ENCODE measurements at regions not wholly inside any gene's neighbourhood (a gene's known extent, or its start where the extent isn't known, plus 50 kb on each side); places are given as distances from the start of the nearest gene placed in this dataset.

DNA sequence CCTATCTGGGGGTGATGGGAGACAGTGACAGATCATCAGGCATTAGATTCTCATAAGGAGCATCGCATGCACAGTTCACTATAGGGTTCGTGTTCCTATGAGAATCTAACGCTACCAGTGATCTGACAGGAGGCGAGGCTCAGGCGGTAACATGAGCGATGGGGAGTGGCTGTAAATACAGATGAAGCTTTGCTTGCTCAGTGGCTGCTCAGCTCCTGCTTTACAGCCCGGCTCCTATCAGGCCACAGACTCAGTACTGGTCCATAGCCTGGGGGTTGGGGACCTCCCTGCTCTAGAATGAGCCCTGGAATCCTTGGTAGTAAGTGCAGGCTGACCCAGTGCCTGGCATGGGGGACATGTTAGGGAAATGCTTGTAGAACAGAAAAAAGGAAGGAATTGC lies 426.0 kb downstream of the TYW1 start:
- no peak for DNase-seq (ENCODE audit: low spot score)

DNA sequence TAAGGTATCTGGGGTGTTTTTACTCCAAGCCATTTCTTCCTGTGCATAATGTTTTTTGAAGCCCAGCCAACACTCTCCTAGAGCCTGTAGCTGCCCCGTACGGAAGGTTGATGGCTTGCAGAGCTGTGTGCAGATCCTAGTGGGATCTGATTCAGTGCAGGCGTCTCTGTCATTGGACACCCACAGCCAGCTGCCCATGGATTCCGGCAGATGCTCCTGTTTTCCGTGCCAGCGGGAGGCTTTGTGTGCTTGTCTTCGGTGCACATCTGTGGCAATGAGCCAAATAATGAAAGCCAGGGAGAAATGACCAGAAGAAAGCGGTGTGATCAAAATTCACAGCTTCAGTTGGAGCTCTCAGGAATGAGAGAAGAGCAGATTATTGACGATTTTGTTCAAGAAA lies 426.4 kb downstream of the TYW1 start:
- DNase-seq (ENCODE audit: low spot score) = no peak

DNA sequence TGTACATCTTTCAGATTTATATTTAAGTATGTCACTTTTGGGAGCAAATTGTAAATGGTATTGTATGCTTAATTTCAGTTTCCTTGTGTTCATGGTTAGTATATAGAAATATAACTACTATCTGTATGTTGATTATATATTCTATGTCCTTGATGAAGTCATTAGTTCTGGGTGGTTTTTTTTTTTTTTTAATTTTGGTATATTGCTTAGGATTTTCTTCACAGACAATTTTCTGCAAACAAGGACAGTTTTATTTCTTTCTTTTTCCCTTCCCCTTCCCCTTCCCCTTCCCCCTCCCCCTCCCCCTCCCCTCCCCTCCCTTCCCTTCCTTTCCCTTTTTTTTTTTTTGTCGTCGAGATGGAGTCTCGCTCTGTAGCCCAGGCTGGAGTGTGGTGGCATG lies 430.0 kb downstream of the TYW1 start:
- no peak for DNase-seq (ENCODE audit: low spot score)

DNA sequence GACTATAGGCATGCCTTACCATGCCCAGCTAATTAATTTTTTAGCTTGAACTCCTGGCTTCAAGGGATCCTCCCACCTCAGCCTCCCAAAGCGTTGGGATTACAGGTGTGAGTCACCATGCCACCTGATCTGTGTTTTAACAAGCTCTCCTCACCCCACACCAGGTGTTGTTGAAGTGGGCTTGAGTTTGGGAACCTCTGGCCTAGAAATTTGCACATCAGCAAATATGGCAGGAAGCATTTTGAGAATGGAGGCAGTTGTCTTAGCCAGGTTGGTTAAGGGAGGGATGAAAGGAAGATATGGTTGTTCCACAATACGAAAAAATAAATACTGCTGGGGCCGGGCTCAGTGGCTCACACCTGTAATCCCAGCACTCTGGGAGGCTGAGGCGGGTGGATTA lies 433.1 kb downstream of the TYW1 start:
- no peak for DNase-seq (ENCODE audit: low spot score)

DNA sequence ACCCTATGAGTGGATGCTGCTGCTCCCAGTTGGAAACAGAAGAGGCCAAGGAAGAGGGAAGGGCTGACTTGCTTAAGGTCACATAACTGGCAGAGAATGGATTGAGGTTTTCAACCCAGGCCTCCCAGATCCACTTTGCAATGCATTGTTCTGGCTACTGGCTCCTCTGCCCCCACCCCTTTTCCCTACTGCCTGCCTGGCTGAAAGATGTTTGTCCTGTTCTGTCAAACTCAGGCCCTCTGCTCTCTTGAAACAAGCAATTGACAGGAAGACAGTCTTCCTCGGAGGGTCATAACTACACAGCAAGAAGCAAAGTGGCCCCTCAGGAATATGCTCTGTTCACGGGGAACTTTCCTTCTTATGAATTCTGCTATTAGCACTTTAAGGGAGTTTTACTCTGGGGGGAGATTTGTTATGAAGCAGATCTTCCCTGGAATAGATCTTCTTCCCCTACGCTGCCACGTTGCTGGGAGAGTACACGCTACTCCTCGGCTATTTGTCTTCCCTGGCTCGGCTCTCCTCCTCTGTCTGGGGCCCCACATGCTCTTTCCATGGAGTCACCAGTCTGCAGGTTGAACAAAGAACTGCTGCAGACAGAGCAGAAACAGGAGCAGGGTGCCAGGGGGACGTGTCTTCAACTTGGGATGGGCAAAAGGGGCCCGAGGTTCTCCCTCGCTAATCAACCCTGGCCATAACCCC lies 436.1 kb downstream of the TYW1 start:
- no peak for DNase-seq (ENCODE audit: low spot score)

DNA sequence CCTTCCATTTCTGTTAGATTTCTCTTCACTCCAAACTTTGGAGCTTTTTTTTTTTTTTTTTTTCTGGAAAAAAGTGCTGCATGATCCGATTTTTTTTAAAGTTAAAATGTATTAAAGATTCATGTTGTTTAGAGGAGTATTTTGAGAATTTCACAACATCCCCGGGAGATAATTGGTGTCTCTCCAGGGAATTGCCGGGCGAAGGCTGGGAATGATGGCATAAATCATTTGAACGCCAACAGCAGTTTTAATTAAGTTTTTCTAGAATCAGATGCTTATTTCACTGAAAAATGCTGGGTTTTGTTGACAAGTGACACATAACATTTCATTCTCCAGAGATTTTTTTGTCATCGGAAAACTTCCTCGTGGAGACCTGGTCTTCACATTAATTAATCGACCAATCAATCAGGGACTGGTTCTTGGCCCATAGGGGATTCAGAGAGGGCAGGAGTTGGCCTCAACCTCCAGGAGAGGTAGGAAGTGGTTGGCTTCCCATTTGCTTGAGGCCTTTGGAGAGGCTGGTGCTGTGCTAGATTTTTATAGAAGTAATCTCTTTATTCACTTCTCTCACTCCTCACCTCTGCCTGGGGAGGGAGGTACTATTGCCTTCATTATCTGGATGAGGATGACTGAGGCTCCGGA lies 439.4 kb downstream of the TYW1 start:
- no peak for DNase-seq (ENCODE audit: low spot score)

DNA sequence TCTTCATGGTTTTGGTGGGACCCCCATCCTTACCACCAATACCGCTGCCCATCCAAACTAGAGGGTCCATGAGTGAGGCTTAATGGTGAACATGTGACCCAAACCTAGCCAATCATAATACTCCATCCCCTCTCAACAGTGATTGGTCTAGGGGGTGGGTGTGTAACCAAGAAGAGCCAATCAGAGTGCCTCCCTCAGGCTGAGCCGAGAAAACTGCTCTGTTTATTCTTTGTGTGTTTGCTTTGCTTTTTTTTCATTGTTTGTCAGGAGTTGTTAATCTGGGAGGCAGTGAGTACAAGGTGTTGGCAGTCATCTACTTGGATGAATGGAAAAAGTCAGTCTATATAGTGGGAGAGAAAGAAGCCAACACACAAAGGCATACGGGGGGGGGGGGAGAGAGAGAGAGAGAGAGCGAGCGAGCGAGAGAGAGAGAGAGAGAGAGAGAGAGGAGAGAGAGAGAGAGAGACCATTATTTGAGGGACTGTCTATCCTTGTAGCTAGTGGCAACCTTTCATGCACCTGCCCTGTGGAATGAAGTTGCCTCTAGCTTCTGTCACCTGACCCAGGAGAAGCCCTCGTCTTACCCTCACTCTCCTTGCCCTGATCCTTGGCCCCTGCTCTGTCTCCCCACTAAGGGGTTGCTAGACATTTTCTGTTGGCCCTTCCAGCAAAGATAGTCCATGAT lies 441.7 kb downstream of the TYW1 start:
- no peak for DNase-seq (ENCODE audit: low spot score)

DNA sequence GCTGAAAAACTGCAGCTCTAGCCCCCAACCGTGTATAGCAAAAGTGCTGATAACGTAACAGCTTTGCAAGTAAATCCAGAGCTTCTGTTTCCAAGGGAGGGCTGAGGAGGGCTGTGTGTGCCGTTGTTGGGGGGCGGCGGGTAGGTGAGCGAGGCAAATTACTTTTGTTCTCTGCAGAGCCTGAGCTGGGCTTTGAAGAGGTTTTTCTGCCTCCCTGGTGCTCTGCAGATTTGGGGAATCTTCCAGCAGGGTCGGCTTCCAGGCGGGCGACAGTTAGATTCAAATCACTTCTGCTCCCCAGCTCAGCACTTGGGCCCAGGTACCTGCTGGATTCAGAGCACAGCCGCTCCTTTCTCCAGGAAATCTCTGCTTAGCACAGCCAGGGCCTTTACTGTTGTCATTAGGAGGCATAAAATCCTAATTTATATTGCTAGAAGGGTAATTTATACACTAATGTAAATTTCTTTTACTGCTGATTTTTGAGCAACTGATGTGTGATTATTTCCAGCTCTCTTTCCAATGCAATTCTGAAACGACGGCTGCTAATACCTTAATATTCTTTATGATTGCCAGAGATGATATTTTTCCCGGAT lies 442.4 kb downstream of the TYW1 start:
- no peak for DNase-seq (ENCODE audit: low spot score)

DNA sequence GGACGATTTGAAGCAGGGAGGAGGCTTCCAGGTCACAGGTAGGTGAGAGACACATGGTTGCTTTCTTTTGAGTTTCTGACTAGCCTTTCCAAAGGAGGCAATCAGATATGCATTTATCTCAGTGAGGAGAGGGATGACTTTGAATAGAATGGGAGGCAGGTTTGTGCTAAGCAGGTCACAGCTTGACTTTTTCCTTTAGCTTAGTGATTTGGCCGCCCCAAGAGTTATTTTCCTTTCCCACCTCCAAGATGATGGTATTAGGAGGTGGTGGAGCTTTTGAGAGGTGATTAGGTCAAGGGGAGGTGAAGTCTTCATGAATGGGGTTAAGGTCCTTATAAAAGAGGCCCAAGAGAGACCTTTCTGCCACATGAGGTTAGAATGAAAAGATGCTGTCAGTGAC lies 443.7 kb downstream of the TYW1 start:
- DNase-seq (ENCODE audit: low spot score) = no peak

DNA sequence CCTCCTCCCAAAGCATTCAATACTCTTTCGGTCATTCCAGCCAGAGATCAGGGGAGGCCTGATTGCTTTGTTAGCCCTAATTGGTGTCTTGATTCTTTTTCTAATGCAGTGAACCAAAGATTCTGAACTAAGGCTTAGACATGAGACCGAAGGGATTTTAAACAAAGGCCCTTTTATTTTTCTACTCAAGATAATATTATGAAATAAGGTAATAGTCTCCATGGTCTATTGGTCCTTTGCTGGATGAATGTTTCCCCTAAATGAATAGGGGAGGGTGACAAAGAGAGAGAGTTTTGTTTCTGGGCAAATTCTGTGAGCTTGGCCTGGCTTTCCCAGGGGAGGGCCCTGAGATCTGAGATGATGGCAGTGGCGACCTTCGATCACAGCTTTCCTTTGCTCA lies 449.1 kb downstream of the TYW1 start:
- DNase-seq (ENCODE audit: low spot score) = no peak

DNA sequence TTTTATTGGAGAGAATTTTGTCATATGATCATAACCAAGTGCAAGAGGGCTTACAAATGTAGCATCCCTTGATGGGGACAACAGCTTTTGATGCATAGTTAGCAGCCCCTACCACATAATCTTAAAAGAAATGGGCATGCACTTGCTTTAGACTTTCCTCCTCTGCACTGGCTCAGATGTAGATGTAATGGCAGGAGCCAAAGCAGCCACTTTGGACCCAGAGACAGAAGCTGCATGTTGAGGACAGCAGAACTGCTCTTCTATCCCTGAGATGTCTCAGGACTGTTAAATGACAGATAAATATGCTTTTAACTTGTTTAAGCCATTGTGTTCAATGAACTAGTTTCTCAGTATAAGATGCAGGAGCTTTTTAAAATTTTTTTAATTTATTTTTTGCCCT lies 450.7 kb downstream of the TYW1 start:
- no peak for DNase-seq (ENCODE audit: low spot score)

DNA sequence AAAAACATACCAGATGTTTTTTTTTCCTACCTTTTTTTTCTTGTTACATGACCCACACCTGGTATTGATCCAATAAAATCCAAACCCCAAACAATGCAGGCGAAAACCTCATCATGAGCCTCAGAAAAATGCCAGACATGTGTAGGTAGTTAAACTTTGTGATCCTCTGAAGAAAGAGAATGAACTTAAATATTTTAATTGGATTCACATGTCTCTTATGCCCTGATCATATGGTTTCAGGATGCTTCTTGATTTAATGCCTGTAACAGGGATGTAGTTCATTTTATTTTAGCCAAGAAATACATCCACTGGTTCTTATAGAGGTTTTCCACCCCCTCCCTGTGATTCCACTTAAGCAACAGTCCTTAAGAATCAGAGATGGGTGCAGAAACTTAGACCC lies 451.6 kb downstream of the TYW1 start:
- no peak for DNase-seq (ENCODE audit: low spot score)

DNA sequence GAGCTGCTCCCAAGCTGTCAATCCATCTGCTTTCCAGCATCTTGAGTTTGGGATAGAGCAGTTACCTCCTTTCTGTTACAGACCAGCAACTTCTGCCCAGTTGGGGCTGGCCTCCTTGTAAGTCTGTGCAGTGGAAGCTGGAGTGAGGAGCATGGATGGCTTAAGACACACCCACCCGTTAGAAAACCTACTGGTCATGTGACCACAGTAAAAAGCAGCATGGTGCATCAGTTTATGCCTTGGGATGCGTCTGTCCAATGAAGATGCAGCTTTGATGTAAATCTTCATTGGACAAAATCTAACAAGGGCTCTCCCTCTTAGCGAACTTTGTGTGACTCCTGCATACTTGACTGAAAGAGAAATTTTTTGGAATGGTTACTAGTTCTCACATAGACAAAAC lies 453.5 kb downstream of the TYW1 start:
- DNase-seq (ENCODE audit: low spot score) = no peak

DNA sequence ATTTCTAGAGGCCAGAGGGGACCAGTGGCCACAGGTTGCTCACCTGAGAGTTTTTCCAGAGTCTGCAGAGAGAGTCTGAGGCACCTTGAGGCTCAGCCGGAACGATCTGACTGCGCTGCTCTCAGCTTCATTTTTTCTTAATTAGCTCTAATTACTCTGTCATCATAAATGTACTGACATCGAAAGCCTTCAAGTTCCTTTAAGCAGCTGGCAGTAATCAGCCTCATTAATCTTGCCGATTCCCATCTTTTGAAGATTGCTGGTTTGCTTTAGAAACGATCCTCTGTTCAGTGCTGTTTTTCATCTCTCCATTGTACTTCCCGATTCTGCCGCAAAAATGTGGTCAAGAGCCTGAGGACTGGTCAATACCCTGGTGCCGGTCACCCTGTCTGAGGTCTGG lies 454.7 kb downstream of the TYW1 start:
- no peak for DNase-seq (ENCODE audit: low spot score)

DNA sequence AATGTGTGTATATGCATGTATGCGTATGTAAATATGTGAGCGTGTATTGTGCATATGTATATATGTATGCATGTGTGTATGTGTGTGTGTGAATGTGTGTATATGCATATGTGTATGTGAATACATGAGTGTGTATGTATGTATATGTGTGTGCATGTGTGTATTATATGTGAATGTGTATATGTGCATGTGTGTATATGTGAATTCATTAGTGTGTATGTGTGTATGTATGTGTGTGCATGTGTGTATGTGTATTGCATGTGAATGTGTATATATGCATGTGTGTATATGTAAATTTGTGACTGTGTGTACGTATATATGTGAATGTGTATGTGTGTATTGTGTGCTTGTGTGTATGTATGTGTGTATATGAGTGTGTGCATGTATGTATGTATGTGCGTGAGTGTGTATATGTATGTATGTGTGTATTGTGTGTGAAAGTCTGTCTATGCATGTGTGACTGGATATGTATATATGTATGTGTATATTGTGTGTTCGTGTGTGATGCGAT lies 455.9 kb downstream of the TYW1 start:
- DNase-seq (ENCODE audit: low spot score) = no peak

DNA sequence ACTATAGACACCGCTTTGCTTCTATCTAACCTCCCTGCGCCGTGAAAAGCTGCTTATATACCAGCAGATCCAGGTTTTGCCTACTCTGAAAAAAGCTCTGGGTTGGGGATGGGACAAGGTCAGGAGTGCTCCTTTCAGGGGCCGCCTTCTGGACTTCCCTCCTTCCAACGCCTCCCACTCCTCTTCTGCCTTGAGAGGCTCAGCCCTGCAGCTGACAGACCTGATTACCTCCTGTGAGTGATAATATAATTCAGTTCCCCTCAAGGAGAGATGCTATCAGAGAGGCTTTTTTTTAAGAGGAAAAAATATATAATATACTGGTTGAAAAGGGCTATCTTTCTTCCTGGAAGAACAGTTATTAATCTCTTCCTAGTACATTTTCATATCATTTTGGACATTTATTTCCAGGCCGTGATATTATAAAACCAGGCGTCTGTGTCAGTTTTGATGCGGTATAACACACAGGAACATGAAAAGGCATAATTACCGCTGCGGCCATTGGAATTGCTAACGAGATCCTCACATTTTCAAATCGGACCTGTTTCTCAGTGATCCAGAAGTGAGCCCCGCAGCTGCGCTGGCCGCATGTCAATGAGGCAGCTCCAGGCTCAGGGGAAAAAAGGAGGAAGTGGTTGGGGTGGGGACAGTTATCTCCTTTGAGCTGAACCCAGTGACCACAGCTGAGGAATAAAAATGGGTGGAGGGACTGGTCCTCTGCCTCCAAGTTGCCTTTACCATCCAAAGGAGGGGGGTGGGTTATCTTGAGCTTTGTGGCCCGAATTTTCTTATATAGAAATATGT lies 457.1 kb downstream of the TYW1 start:
- DNase-seq (ENCODE audit: low spot score) = no peak

DNA sequence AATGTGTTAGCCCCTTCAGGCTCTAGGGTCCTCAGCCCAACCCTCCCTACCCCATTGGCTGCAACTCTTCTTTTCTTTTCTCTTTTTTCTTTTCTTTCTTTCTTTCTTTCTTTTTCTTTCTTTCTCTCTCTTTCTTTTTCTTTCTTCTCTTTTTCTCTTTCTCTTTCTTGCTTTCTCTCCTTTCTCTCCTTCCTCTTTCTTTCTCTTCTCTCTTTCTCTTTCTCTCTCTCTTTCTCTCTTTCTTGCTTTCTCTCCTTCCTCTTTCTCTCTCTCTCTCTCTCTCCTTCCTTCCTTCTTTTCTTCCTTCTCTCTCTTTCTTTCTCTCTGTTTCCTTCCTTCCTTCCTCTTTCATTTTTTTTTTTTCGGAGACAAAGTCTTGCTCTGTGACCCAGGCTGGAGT lies 458.9 kb downstream of the TYW1 start:
- DNase-seq (ENCODE audit: low spot score) = no peak

DNA sequence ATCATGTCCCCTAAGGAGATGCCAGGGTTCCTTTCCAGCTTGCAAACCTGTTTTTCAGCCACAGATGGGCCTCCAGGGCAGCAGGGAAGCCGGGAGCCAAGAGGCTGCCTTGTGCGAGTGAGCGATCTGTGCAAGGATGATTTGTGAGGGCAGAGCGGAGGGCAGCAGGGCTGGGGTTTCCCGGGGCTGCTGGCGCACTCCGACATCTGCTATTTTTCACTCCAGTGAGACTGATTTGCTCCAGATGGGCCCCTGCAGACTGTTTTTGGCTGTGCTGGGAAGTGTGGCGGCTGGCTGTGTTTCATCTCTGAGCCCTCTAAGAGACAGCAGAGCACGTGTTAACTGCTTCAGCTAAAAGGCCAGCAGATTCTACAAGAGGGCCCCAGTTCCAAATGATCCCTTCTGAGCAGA lies 466.2 kb downstream of the TYW1 start:
- no peak for DNase-seq (ENCODE audit: low spot score)

DNA sequence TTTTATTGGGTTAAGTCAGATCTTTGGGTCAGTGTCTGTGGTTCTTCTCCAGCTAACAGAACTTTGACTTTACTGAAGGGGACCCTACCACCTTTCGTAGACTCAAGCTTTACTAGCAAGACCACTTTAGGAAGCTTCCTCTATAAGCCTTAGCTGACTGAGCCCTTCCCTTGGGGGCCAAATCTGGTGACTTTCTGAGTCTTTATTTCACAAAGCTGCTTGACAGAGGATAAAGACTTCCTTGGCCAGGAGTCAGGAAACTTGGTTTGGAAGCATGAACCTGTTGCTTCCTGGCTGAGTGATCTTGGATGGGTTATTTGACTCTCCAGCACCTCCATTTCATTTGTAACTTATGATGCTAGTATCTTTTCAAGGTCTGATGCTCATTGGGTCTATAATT lies 466.7 kb downstream of the TYW1 start:
- no peak for DNase-seq (ENCODE audit: low spot score)

DNA sequence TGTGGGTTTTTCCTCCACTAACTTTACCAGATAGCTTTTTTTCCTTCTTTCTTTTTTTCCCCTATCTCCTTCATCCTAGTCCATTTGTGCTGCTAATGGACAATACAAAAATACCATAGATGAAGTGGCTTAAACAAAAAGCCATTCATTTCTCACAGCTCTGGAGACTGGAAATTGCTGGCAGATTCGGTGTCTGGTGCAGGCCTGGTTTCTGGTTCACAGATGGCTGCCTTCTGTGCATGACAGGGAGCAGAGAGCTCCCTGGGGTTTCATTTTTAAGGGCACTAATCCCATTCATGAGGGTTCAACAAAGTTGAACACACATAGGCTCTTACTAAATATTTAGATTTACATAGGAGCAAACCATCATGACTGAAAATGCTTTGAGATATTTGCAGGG lies 467.4 kb downstream of the TYW1 start:
- DNase-seq (ENCODE audit: low spot score) = no peak

DNA sequence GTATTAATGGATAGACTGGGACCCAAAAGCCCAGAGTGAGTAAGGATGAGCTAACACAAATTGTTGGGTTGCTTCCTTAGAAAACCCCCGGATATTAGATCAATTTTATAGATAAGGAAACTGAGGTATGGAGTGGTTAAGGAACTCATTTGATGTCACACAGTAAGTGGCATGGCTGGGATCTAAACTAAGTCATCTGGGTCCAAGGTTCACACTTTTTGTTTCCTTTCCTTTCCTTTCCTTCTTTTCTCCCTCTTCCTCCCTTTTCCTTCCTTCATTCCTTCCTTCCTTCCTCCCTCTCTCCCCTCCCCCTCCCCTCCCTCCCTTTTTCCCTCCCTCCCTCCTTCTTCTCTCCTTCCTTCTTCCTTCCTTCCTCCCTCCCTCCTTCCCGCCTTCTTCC lies 469.5 kb downstream of the TYW1 start:
- DNase-seq (ENCODE audit: low spot score) = no peak

DNA sequence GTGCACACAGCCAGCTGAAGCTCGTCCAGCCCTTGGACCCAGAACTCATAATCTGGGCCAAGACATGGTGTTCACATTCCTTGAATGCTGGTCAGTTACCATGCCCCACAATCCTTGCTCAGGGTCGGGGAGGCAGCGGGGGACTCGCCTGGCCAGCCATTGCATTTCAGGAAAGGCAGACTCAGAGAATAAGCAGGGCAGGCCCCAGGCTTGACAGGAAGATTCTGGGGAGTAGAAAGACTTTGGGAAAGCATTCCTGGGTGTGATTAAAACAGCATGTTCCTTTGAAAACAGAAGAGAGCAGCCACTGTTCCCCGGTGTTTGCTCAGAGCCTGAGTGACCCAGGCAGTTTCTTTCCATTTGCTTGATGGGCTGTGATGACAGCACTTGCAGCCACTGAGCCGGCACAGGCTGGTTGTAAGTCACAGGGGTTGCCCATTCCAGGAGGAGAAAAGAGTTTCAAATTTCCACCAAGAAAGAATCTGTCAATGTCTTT lies 473.7 kb downstream of the TYW1 start:
- DNase-seq (ENCODE audit: low spot score) = no peak

Measured in AG08396 (cell line).